HepG2 (cell line): ENCODE measurements at regions not wholly inside any gene's neighbourhood (a gene's known extent, or its start where the extent isn't known, plus 50 kb on each side); places are given as distances from the start of the nearest gene placed in this dataset.

ENCODE experiments used
- ATF2 ChIP-seq: sonication (generic); formaldehyde crosslinking; IDR thresholded peaks from 2 replicates; pipeline ENCODE4 v1.4.0; 2020; ENCODE audit warnings: missing genetic modification reagents
- CTCF ChIP-seq: sonication (generic); formaldehyde crosslinking; IDR thresholded peaks from 2 replicates; pipeline ENCODE4 v1.5.0; 2020; ENCODE audit warnings: mild to moderate bottlenecking, missing genetic modification reagents, moderate library complexity
- GMEB1 ChIP-seq: sonication (generic); formaldehyde crosslinking; IDR thresholded peaks from 2 replicates; pipeline ENCODE4 v1.5.1; 2020; ENCODE audit warnings: missing genetic modification reagents, mild to moderate bottlenecking, borderline replicate concordance
- HCFC1 ChIP-seq: fragments of 150-350 bp; IDR thresholded peaks from 2 replicates; pipeline ENCODE4 v1.6.1; 2014; ENCODE audit warnings: low read depth, low read length
- HDAC6 ChIP-seq: fragments of 200-600 bp; sonication (generic); IDR thresholded peaks from 2 replicates; pipeline ENCODE4 v1.7.0; 2017; ENCODE audit warnings: mild to moderate bottlenecking, antibody characterized with exemption, low read length, low read depth
- MAFK ChIP-seq, 2 experiments: IDR thresholded peaks in 1 of 2; conservative IDR thresholded peaks in 1 of 2; 2 replicates each; pipeline ENCODE4 v1.6.1; 2011; ENCODE audit warnings: improper control_type of control experiment in 2 of 2, low read length in 2 of 2
- MAX ChIP-seq: IDR thresholded peaks from 2 replicates; pipeline ENCODE4 v1.6.1; 2012; ENCODE audit warnings: inconsistent platforms
- MYC ChIP-seq: sonication (generic); formaldehyde crosslinking; IDR thresholded peaks from 2 replicates; pipeline ENCODE4 v1.9.0; 2021; ENCODE audit warnings: missing genetic modification reagents, borderline replicate concordance
- NFRKB ChIP-seq: fragments of 450-650 bp; IDR thresholded peaks from 2 replicates; pipeline ENCODE4 v1.6.1; 2017
- PRDM15 ChIP-seq: sonication (generic); formaldehyde crosslinking; IDR thresholded peaks from 2 replicates; pipeline ENCODE4 v1.4.0; 2020; ENCODE audit warnings: missing genetic modification reagents
- ZNF501 ChIP-seq: sonication (generic); formaldehyde crosslinking; IDR thresholded peaks from 2 replicates; pipeline ENCODE4 v1.5.1; 2020; ENCODE audit warnings: mild to moderate bottlenecking, moderate library complexity, missing genetic modification reagents
- ZNF512B ChIP-seq: sonication (generic); formaldehyde crosslinking; IDR thresholded peaks from 2 replicates; pipeline ENCODE4 v1.5.1; 2020; ENCODE audit warnings: missing genetic modification reagents, mild to moderate bottlenecking, borderline replicate concordance
- ZNF670 ChIP-seq: sonication (generic); formaldehyde crosslinking; IDR thresholded peaks from 2 replicates; pipeline ENCODE4 v1.8.0; 2022; ENCODE audit warnings: mild to moderate bottlenecking, missing genetic modification reagents, borderline replicate concordance
- ZNF775 ChIP-seq: sonication (generic); formaldehyde crosslinking; IDR thresholded peaks from 2 replicates; pipeline ENCODE4 v1.4.0; 2020; ENCODE audit warnings: missing genetic modification reagents, mild to moderate bottlenecking, moderate library complexity, borderline replicate concordance

GRCh38 chr5:103371046-103371607 lies 112.6 kb downstream of the MACIR start:
- TF ChIP-seq ZNF501 (CRISPR knock-in tag) = no peak
- TF ChIP-seq ZNF775 (CRISPR knock-in tag) = no peak
- TF ChIP-seq GMEB1 (CRISPR knock-in tag) = no peak
- no peak for TF ChIP-seq CTCF (CRISPR knock-in tag)
- no peak for TF ChIP-seq MYC
- no peak for TF ChIP-seq ZNF512B (CRISPR knock-in tag)
- no peak for TF ChIP-seq PRDM15 (CRISPR knock-in tag)
- TF ChIP-seq MAX = no peak
- TF ChIP-seq ATF2 (CRISPR knock-in tag) = no peak
- no peak for TF ChIP-seq HCFC1
- no peak for TF ChIP-seq NFRKB
- TF ChIP-seq HDAC6 = no peak
- no peak for TF ChIP-seq MAFK (conservative IDR thresholded peaks at IDR 0.05 in 1 of 2, IDR thresholded peaks at IDR 0.05 in 1 of 2; ENCODE audit: low read length in 2 of 2)
- no peak for TF ChIP-seq ZNF670 (CRISPR knock-in tag)
